NCI-H1105 (cell line): ENCODE measurements at regions not wholly inside any gene's neighbourhood (a gene's known extent, or its start where the extent isn't known, plus 50 kb on each side); places are given as distances from the start of the nearest gene placed in this dataset.

Source experiments
- DNase-seq: peaks from one replicate; lab custom pipeline; 2025; lab: John Stamatoyannopoulos, UW

DNA sequence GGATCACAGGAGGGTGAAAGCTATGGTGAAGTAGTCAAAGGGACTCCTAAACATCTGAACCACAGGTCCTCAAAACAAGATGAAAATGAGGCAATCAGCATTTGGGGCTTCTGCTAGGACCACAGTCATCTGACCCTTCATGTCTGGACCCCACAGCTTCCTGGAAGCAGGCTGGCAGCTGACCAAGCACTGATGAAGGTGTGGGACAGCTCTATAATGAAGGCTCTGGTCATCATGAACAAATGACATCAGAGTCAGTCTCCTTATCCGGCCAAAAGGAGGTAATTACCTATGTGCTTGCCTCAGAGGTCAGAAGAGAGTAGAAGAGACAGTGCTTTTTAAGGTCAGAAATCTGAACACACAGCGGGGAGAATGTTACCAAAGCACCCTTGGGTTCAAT lies 101.2 kb upstream of the GNAO1 start:
- DNase-seq: no peak

DNA sequence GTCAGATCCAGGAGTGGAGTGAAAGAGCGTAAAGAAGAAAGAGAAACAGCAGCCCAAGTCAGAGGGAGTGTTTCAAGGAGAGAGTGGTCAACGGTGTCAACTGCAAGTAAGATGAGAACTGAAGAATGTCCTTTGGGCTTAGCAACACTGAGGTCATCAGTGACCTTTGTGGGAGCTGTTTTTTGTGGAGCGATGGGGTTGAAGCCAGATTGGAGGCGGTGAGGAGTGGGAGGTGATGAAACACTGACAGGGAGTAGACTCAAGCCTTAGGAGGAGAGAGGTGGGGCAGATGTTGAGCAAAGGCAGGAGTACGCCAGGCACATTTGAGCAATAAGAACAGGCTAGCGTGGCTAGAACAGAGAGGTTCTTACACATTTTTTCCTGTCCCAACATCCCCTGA lies 103.7 kb upstream of the GNAO1 start:
- no peak for DNase-seq

DNA sequence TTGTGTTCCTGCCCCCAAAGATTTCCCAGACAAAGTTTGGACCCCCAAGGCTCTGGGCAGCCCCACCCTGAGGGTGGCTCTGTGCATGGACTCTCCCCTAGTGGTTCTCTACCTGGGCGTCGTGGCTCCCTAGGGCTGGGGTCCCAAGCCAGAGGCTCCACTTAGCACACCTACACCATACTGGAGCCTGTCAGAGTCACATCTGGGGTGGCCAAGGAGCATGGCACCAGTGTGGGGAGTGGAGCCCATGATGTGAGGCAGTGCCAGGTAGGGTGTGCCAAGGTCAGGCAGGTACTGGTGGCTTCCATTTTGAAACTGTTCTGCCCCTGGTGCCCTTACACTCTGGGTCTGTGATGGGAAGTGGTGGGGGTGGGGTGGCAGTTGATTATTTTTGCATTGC lies 109.9 kb upstream of the GNAO1 start:
- DNase-seq: no peak

DNA sequence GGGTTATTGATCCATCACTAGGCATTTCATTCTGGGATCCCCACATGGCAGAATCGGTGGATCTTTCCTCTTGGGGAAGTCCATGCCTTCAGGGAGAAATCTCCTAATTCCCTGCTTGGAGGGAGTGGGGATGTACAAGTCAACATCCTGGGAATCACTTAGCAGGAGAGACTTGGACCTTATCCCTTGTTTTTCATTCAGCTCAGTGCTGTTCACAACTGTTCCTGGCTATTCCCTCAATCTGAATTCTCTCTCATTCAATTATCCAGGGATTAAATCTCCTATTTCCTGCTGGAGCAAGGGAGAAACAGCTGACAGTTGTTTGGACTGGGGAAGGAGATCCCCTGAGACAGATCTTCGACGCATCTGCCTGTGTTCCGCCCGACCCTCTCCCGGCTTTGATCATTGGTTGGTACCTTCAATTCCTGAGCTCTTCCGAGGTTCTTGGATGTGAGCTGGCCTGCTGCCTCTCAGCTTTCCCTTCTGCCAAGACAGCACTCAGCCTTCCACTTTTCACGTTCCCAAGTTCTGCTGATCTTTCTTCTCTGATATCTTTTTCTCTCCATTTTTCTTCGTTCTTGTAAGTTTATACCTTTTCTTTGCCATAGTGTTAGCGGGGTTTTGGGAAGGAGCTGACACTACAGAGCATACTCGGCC lies 115.4 kb upstream of the GNAO1 start:
- DNase-seq: no peak

DNA sequence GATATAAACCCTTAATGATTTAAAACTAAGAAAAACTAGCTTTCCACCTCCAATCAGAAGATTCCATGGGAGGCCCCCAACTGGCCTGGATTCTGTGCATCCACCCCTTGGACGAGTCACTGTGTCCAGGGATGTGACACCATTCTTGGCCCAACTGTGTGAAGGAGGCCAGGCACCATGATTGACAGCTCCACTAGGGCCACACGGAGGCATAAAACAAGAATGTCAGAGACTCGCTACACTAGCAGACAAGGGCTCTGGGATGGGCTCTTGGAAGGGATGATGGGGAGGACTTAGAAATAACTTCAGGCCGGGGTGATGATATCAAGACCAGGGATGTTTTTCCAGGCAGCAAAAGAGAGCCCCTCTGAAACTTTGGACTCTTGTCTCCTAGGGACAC lies 117.8 kb upstream of the GNAO1 start:
- DNase-seq: no peak

DNA sequence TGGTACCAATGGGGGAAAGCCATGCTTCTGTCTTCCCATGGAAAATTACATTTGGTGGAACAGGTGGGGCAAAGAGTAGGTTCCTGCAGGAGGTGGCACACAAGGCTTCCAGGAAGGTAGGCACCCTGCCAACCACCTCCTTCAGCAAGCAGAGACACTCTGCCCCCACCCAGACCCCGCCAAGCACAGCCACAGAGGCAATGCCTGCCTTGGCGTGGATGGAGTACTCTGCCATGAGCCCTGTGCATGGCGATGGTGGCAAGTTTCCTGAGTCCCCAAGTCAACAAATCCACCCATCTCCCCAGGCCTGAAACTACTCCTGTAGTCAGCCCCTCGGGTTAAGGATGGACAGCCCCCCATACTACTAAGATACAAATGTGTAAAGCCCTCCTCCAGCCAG lies 119.2 kb upstream of the GNAO1 start:
- no peak for DNase-seq

DNA sequence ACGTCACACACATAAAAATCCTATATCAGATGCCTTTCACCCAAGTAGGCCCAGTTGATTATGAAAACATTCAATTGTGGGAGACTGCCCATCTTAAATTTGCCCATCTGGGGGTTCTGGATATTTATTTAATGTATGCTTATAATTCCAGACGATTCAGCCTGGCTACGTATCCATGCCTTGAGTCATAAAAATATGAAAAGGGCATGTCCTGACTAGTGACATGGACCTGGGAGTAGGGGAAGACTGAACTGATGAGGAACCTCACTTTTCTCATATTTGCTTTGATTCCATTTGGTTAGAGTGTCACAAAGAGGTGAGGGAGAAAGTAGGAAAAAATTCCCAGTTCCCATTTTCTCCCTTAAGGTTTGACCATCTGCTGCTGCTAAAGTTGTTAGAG lies 122.5 kb upstream of the GNAO1 start:
- no peak for DNase-seq

DNA sequence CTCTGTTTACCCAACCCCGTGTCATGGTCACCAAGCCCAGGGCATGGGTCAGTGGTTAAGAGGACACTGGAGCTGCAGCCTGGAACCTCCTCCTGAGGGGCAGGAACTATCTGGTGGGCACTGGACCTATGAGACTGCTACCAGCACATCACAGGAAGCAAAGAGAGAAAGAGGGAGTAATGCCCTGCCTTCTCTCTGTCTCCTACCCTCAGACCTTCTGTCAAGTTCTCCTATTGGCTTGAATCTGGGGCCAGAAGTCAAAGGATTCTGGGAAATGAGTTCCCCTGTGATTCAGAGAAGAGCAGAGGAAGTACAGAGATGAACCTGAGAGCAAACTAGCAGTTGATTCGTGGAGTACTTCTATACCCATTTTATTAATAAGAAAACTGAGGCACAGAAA lies 123.0 kb upstream of the GNAO1 start:
- no peak for DNase-seq

DNA sequence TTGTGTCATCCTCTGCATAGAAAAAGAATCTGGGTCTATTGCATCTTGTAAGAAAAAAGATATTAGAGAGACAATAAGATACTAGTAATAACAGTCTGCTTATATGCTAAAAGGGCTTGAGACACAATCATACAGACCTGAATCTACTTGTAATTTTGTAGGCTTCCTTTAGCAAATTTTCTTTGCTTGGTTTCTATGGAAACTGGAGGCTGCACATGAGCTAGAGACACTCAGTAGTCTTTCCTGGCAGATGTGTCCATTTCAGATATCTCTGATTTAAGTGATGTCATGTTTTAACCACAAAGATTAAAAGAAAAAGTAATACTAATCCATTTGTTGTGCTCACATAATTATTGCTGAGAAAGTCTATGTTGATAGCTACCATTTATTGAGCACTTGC lies 123.9 kb upstream of the GNAO1 start:
- DNase-seq: no peak

DNA sequence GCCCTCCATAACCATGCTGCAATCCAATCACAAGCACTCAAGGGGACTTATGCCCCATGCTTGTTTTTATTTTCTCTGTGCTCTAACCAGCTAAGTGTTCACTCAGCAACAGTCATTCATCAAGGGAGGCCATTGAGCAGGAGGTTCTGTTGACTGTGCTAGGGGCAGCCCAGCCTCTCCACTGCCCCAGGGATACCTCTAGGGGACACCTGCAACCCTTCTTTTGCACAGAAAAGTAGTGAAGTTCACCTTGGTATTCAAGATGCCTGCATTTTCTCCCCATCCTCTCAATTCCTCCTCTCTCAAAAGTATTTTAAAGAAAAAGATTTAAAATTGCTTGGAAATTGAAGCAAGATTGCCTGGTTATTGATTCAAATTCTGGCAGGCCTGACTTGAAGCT lies 124.7 kb upstream of the GNAO1 start:
- DNase-seq: no peak

DNA sequence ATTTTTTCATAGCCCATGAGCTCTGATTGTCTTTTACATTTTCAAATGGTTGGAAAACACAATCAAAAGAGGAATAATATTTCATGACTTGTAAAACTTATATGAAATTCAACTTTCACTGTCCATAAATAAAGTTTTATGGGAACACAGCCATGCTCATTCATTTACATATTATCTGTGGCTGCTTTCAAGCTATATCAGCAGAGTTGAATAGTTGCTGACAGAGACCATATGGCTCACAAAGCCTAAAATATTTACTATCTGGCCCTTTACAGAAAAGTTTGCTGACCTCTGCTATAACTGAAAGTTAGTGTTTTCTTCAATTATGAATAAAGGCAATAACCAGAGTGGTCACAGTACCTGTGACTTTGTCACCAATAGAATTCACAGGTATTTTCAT lies 128.2 kb upstream of the GNAO1 start:
- DNase-seq: no peak

DNA sequence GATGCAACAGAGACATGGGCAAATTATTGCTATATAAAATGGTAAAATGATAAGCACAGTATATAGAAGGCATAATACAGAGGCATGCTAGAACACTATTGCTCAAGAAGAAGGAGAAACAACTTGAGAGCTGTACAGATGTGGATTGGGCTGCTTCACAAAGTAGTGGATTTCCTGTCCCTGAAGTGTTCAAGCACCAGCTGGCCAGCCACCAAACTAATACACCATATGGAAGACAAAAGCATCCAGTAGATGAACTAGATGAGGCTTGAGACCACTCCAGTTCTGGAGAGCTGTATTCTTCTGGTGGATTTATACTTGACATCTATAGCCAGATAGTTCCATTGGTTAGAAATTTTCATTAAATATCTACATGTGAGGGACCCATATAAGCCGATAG lies 134.1 kb upstream of the GNAO1 start:
- no peak for DNase-seq

DNA sequence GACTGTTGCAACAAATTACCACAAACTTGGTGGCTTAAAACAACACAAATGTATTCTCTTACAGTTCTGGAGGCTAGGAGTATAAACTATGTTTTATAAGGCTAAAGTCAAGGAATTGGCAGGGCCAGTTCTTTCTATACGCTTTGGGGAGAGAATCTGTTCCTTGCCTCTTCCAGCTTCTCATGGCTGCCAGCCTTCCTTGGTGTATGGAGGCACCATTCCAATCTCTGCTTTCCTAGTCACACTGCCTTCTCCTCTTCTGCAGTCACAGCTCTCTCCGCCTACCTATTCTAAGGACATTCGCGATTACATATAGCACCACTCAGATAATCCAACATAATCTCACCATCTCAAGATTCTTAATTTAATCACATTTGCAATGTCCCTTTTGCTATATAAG lies 140.4 kb upstream of the GNAO1 start:
- DNase-seq: no peak

DNA sequence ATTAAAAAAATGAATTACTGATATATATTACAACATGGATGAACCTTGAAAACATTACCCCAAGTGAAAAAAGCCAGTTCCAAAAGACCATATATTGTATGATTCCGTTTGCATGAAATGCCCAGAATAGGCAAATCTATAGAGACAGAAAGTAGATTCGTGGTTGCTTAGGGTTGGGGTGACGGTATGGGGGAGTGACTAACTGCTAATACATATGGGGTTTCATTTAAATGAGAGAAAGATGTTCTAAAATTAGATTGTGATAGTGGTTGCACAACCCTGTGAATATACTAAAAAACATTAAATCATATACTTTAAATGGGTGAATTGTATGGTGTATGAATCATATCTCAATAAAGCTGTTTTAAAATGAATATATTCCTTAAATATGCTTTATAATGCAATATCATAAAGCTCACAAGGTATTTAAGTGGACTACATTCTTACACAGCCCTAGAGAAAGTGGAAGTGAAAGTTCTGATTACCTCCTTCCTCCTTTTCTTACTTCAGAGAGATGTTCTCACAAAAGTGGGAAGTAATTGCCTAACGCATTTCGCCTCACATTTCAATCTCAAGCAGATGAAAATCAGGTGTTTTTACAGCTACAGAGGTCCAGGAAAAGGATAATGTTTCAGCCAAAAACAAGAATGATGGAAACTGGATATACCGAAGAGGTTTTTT lies 142.7 kb upstream of the GNAO1 start:
- no peak for DNase-seq

DNA sequence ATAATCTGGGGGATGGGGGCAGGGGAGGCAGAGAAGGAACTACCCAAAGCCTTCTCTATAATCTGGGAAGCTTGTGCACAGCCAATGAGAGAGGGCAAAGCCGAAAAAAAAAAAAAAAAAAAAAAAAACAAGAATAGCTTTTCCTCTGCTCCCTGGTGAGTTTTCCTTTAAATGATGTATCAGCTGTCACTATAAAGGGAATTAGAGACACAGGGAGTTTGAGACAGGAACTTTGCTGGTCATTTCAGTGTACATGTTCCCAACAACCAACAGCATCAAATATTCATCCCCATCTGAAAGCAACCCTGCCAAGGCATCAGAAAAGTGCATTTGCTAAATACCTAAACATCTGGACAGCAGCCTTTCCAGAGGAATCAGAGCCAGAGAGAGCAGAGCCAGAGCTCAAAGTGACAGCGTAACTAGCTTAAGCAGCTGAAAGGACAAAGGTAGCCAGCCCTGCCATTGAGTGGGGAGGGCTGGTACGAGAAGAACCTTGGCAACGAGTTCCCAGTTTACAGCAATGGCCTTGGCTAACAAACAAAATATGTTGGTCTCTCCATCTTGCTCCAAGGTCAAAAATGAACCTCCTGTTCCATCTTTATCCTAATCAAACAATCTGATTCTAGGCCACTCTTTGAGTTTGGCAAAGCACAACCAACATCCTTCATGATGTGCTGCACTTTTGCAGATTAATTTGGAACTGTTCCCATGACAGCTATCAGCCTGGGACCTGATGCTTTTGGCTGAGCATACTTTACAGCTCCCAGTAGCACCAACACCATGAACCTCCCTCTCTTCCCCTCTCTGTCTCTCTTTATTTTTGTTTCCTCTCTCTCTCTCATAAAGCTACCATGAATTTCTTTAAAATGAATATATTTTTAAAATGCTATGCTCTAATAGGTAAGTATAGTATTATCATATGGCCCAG lies 143.7 kb upstream of the GNAO1 start:
- no peak for DNase-seq

DNA sequence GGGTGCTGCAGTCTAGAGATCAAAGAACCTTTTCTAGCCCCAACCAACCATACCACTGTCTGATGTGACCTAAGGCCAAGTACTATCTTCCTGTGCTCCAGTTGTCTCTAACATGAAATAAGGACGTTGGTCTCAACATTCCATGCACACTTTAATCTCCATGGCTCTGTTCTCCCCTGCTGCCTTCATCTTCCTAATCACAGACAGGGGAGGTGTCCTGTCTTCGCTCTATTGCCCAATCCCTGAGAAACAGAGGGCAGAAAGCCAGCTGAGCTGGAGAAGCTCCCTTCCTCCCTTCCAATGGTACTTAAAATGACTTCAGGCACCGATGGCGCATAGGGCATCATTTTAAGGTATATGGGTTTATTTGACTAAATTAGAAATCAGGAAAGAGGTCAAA lies 148.9 kb upstream of the GNAO1 start:
- no peak for DNase-seq

DNA sequence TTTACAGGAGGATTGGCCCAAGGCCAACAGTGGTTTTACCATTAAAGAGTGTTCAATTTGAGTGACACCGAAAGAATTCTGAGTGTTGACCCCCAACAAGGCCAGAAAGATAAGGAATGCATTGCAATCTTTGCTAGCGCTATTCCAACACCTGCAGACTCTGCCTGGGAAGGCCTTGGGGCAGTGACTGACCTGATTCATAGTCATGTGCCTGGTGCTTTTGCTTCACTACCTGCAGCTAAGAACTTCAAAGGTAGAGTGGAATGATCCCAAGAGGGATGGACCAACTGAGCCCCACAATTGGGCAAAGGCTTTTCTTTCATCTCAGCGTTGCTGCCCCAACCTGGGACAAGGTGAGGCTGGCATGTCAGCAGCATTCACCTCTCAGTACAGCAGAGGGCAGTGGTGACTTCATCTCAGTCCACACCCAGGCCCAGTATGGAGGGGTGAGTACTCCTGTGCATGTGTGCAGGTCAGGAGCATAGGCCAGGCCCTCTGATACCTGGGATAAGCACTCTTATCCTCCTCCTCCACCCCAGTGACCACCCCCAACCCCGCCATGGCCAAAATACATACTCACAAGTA lies 149.6 kb upstream of the GNAO1 start:
- DNase-seq: peak; percentile 31

DNA sequence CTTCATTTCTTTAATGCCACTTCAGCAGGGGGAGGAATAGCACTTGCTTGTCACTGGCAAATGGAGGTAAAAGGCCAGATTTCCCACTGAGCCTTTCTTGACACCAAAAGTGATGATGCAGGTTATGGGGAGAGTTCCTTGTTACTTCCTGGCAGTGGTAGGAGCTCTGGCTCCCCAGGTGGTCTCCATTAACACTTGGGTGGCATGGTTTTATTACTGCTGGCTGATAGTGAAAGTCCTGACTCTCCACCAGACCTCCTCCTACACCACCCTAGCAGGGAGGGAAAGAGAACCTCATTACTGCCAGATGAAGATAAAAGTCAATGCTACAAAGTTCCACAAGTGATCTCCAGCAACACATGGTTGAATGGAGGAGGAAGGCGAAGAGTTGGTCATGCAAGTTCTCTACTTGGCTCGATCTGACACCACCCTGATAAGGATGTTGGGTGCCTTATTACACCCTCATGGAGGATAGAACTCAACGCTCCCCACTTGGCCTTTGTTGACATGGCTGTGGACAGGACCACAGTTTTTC lies 152.7 kb upstream of the GNAO1 start:
- DNase-seq: no peak

DNA sequence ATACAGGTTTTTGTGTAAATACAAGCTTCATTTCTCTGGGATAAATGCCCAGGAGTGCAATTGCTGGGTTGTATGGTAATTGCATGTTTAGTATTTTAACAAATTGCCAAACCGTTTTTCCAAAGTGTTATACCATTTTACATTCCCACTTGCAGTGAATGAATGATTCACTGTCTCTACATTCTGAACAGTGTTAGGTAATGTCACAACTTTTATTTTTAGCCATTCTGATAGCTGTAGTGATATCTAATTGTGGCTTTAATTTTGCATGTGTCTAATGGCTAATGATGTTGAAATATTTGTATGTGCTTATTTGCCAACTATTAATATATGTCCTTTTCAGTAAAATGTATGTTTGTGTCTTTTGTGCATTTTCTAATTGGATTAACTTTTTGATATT lies 156.9 kb upstream of the CES5A start:
- no peak for DNase-seq

DNA sequence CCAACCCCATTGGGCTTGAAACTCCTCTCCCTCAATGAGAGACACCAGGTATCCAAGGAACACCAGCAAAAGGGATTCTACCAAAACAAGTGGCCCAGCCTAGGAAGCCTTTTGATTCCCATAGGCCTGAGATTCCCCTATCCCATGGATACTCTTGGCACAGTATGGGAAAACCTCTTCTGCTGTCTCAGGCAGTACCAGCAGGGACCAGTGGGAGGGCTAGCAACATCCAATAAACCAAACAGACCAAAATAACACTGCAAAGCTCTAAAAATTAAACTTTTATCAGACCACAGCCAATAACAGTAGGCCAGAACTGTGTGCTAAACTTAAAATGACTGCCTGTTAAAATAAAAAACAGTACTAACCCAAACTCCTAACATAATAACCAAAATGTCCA lies 153.9 kb upstream of the CES5A start:
- DNase-seq: no peak

DNA sequence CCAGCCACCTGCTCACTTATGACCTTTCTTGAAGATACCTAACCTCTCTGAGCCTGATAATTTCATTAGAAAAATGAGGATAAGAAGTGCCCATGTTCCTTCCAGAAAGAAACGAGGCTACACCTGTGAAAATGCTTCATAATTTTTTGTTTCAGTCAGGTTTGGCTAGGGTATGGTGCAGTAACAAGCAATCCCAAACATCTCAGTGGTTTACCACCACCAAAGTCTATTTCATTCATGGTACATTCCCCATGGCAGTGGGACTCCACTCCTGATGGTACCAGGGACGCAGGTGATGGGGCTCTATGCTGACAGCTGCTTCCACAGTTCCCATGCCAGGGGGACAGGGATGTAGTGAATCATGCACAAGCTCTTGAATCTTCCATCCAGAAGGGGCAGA lies 147.6 kb upstream of the CES5A start:
- no peak for DNase-seq

DNA sequence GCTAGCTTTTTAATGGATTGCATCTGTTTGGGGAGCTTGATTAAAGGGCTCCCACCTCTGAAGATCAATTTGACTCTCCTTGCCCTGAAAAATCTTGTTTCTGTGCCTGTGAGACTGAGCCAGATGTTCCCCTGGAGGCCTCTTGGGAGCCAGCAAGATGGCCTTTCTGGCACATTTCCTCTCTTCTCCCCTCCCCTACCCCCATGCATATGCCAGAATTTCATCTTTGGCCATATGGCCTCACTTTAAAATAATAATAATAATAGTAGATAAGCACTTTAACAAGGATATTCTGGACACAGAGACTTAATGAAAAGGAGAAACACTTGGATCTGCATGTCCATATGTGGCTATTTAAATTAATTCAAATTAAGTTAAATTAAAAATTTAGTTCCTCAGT lies 144.1 kb upstream of the CES5A start:
- DNase-seq: no peak
